OCI-LY7 (cell line): ENCODE measurements at regions not wholly inside any gene's neighbourhood (a gene's known extent, or its start where the extent isn't known, plus 50 kb on each side); places are given as distances from the start of the nearest gene placed in this dataset.

Source experiments
- CTCF ChIP-seq: fragments of 200-600 bp; sonication (generic); conservative IDR thresholded peaks from 2 replicates; pipeline ENCODE4 v1.5.1; 2014; ENCODE audit warnings: mild to moderate bottlenecking, antibody characterized with exemption, low read length, moderate library complexity, mixed read lengths
- EZH2phosphoT487 ChIP-seq: fragments of 200-600 bp; sonication (generic); IDR thresholded peaks from 2 replicates; pipeline ENCODE4 v1.6.1; 2018; ENCODE audit warnings: low read depth, borderline replicate concordance, mild to moderate bottlenecking, mixed run types, antibody characterized with exemption, low read length, moderate library complexity, mixed read lengths

GRCh38 chr17:13134076-13134475 lies 116.2 kb upstream of the ELAC2 start:
- TF ChIP-seq CTCF (no peak), EZH2phosphoT487 (no peak)
